ENCODE measurements at regions not wholly inside any gene's neighbourhood (a gene's known extent, or its start where the extent isn't known, plus 50 kb on each side); places are given as distances from the start of the nearest gene placed in this dataset.
A peak's percentile ranks its signal among the peaks of the same experiment; 100 is the strongest.

DNA sequence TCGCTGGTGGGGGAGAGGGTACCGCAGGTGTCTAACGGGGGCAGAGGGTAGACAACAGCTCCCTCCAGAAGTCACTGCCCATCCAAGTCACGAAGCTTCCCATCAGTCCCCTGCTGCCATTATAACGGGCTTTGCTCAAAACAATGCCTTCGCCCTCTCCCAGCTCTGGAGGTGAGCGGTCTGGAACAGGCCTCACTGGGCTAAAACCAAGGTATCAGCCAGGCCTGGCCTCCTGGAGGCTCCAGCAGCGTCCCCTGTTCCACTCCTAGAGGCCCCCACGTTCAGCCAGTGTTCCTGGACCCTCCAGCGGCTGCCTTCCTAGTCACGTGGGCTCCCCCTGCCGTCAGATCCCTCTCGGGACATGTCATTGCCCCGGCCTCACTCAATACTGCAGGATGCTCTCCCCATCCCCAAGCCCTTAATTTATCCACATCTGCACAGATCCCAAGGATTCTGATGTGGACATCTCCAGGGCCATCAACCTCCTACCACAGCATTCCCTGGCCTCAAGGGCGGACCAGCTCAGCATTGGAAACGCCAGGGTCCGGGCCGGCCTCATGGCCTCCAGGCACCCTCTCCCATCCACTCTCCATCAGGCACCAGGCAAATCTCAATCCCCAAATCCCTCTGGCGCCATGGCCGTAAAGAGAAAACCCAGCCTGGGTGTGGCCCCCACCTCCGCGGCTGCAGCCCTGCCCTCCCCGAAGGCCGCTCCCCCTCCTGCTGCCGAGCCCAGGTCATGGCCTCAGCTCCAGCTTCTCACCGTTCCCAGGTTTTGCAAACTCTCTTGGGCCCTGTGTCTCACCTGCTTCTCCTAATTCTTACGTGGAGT is 104.1 kb upstream of the FAM20C start:
- no peak for ATAC-seq
- no peak for DNase-seq
- no peak for TF ChIP-seq POLR2A (IDR thresholded peaks at IDR 0.05)
- no peak for TF ChIP-seq CTCF (IDR thresholded peaks at IDR 0.05 in 4 of 5, conservative IDR thresholded peaks at IDR 0.05 in 1 of 5)
- in situ Hi-C loops (cut with MboI; ENCODE audit: low sequenced_read_pairs in 4 of 4) (no loop called here), intact Hi-C loops (cut with DNase I; ENCODE audit: low total_unique reads) (no loop called here)
- Histone ChIP-seq H3K27me3 (no peaks in the 10 kb centered on the region), H3K9me3 (no peaks in the 10 kb centered on the region), H3K4me3 (no peak overlapping the region), H3K27ac (peak overlapping the region in 1 of 4 donors; percentile 56), H3K4me1 (peaks cover 12 to 20% of the 10 kb centered on the region in 2 donors), H3K36me3 (no peaks in the 10 kb centered on the region)

DNA sequence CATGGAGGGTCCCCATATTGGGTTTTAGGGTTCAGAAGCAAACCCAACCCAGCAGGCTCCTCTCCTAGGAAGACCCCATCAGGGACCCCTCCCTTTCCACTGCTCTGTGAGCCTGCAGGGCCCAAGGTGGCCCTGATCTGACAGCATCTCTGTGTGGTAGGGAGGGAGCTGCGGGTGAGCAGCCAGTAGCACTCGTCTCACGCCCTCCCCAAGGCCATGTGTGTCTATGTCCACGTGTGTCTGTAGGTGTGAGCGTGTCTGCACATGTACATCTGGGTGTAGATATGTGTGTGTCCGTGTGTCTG is 103.5 kb upstream of the FAM20C start:
- no peak overlapping the region for H3K4me3 ChIP-seq

DNA sequence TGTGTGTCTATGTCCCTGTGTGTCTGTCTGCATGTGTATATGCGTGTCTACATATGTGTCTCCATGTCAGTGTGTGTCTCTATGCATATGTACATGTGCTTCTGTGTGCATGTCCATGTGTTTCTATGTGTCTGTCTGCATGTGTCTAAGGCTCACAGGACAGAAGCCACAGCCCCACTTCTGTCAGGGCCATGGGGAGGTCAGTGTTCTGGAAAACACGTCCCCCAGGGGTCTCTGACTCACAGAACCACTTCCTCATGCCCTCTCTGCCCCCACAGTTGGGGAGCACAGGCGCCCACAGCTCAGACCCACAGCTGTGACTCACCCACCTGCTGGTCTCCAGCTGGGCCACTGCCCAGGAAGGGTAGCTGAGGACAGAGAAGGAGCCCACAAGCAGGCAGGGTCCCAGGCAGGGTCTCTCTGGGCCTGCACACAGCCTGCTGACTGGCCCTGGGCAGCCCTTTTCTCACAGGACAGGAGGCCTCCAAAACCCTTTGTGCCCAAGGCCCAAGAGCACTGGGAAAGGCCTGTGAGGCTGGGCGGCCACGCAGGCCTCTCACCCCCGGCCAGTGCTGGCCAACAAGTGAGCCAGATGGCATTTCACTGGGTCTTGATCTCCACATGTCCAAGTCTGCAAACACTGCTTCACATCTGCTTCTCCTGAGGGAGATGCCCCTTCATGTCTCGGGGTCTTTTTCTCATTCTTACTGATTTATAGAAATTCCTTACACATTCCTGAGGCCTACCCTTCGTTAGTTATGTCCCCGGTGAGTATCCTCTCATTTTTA is 102.9 kb upstream of the FAM20C start:
- ATAC-seq: peak; percentile 52 to 58
- intact Hi-C loops (cut with DNase I; ENCODE audit: low total_unique reads): no loop called here
- Histone ChIP-seq H3K27ac (peak overlapping the region; percentile 21 to 60 (median 50)), H3K36me3 (no peaks in the 10 kb centered on the region), H3K4me3 (no peak overlapping the region), H3K9me3 (no peaks in the 10 kb centered on the region), H3K4me1 (peaks cover 12 to 20% of the 10 kb centered on the region in 2 donors), H3K27me3 (no peaks in the 10 kb centered on the region)
- DNase-seq: peak in 1 of 2 donors; percentile 63
- TF ChIP-seq POLR2A (IDR thresholded peaks at IDR 0.05) (no peak), CTCF (IDR thresholded peaks at IDR 0.05 in 4 of 5, conservative IDR thresholded peaks at IDR 0.05 in 1 of 5) (no peak)
- in situ Hi-C loops (cut with MboI; ENCODE audit: low sequenced_read_pairs in 4 of 4): no loop called here

More for the DNA sequence above, 103.5 kb upstream of the FAM20C start:
- DNase-seq: no peak
- Histone ChIP-seq H3K9me3 (no peaks in the 10 kb centered on the region), H3K4me1 (peaks cover 12 to 20% of the 10 kb centered on the region in 2 donors), H3K27me3 (no peaks in the 10 kb centered on the region), H3K27ac (peak overlapping the region in 1 of 4 donors; percentile 56), H3K36me3 (no peaks in the 10 kb centered on the region)
- TF ChIP-seq POLR2A (IDR thresholded peaks at IDR 0.05): no peak
- TF ChIP-seq CTCF (IDR thresholded peaks at IDR 0.05 in 4 of 5, conservative IDR thresholded peaks at IDR 0.05 in 1 of 5): no peak
- no peak for ATAC-seq
- in situ Hi-C loops (cut with MboI; ENCODE audit: low sequenced_read_pairs in 4 of 4): no loop called here
- intact Hi-C loops (cut with DNase I; ENCODE audit: low total_unique reads): no loop called here

DNA sequence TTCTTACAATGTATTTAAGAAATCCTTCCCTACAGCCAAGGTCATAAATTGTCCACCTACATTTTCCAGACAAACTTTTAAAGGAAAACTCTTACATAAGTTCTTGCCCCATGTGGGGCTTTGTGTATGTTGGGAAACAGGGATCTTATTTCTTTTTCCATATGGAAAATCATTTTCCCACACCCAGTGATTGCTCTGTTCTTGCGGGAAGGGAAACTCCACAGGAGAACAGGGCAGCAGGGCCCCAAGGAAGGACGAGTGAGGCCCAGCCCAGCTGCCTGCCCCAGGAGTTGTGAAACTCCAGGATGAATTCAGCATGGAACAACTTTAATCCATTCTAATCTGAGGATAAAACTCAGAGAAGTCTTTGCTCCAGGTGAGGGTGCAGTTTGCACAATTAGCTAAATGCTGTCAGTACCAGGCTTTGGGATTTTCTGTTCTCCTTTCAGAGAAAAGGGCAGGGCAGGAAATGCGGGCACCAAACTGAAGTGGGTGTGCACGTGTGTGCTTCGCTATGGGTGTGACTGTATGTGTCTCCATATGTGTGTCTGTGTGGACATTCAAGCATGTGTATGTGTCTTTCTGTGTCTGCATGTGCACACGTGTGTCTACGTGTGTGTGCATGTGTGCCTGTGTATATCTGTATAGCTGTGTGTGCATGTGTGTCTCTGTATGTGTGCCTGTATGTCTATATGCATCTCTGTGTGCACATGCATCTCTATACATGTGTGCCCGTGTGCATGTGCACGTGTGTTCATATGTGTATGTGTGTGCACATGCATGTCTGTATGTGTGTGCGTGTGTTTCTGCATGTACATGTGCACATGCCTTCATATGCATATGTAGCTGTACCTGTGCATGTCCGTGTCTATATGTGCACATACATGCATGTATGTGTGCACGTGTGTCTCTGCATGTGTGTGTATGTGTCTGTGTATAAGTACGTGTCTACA is 102.0 kb upstream of the FAM20C start:
- no peaks in the 10 kb centered on the region for H3K9me3 ChIP-seq
- ATAC-seq (no peak), DNase-seq (no peak)
- TF ChIP-seq POLR2A (IDR thresholded peaks at IDR 0.05) (no peak), CTCF (IDR thresholded peaks at IDR 0.05 in 4 of 5, conservative IDR thresholded peaks at IDR 0.05 in 1 of 5) (no peak)
- in situ Hi-C loops (cut with MboI; ENCODE audit: low sequenced_read_pairs in 4 of 4): no loop called here
- intact Hi-C loops (cut with DNase I; ENCODE audit: low total_unique reads): no loop called here
- H3K36me3 ChIP-seq: no peaks in the 10 kb centered on the region
- no peak overlapping the region for H3K4me3 ChIP-seq
- H3K27ac ChIP-seq: peak overlapping the region in 2 of 4 donors; percentile 21 to 56
- peaks cover 12 to 20% of the 10 kb centered on the region in 2 donors for H3K4me1 ChIP-seq
- no peaks in the 10 kb centered on the region for H3K27me3 ChIP-seq

All from gastrocnemius medialis (tissue), 4 donors.